GM12873 (cell line): ENCODE measurements at regions not wholly inside any gene's neighbourhood (a gene's known extent, or its start where the extent isn't known, plus 50 kb on each side); places are given as distances from the start of the nearest gene placed in this dataset.

ENCODE experiments used
- CTCF ChIP-seq: IDR thresholded peaks from 2 replicates; pipeline ENCODE4 v1.5.1; 2012; ENCODE audit warnings: low read depth, mild to moderate bottlenecking, moderate library complexity, low read length, control low read depth; ENCODE audit not compliant: insufficient read depth; ENCODE audit errors: missing control alignments

GRCh38 chr16:86063760-86064405 is 164.9 kb downstream of the IRF8 start:
- no peak for TF ChIP-seq CTCF

- no peak for TF ChIP-seq CTCF
These were observed 165.7 kb downstream of the IRF8 start for GRCh38 chr16:86064431-86065250.

- TF ChIP-seq CTCF, result no peak
These were observed 166.7 kb downstream of the IRF8 start for GRCh38 chr16:86065711-86066110.

- no peak for TF ChIP-seq CTCF
These were observed 167.8 kb downstream of the IRF8 start for GRCh38 chr16:86066811-86067210.

GRCh38 chr16:86067516-86067915 is 168.6 kb downstream of the IRF8 start:
- TF ChIP-seq CTCF, result no peak

- TF ChIP-seq CTCF, result no peak
These were observed 169.0 kb downstream of the IRF8 start for GRCh38 chr16:86067936-86068335.

GRCh38 chr16:86068722-86069121 is 169.8 kb downstream of the IRF8 start:
- TF ChIP-seq CTCF, result no peak
